Loucy (cell line): ENCODE measurements at regions not wholly inside any gene's neighbourhood (a gene's known extent, or its start where the extent isn't known, plus 50 kb on each side); places are given as distances from the start of the nearest gene placed in this dataset.

Source experiments
- H2AFZ ChIP-seq: fragments of 200-600 bp; sonication (generic); 2 replicates; pipeline ENCODE4 v1.6.0; 2016; ENCODE audit warnings: antibody characterized with exemption, mild to moderate bottlenecking, low read length, moderate library complexity
- H3F3A ChIP-seq: fragments of 200-600 bp; 2 replicates; pipeline ENCODE4 v1.6.0; 2016; ENCODE audit warnings: antibody characterized with exemption, low read depth, mild to moderate bottlenecking
- H3K27me3 ChIP-seq: fragments of 200-600 bp; sonication (generic); 2 replicates; pipeline ENCODE4 v1.6.1; 2014; ENCODE audit warnings: low read length, mild to moderate bottlenecking; ENCODE audit not compliant: insufficient read depth, poor library complexity, severe bottlenecking
- H3K36me3 ChIP-seq: fragments of 200-600 bp; sonication (generic); 2 replicates; pipeline ENCODE4 v1.6.1; 2016; ENCODE audit warnings: low read length; ENCODE audit not compliant: insufficient read depth
- H3K4me1 ChIP-seq: fragments of 200-600 bp; sonication (generic); 2 replicates; pipeline ENCODE4 v1.5.1; 2014; ENCODE audit warnings: low read length, mild to moderate bottlenecking; ENCODE audit not compliant: insufficient read depth, poor library complexity, severe bottlenecking
- H3K4me2 ChIP-seq: fragments of 200-600 bp; sonication (generic); 2 replicates; pipeline ENCODE4 v1.6.0; 2014; ENCODE audit warnings: antibody characterized with exemption, low read length, low read depth, mild to moderate bottlenecking; ENCODE audit not compliant: poor library complexity, severe bottlenecking
- H3K4me3 ChIP-seq: fragments of 200-600 bp; sonication (generic); 2 replicates; pipeline ENCODE4 v1.5.1; 2014; ENCODE audit warnings: low read length, mild to moderate bottlenecking, mixed read lengths; ENCODE audit not compliant: poor library complexity, severe bottlenecking
- H3K79me2 ChIP-seq: fragments of 200-600 bp; sonication (generic); 2 replicates; pipeline ENCODE4 v1.6.1; 2014; ENCODE audit warnings: low read length; ENCODE audit not compliant: insufficient read depth
- H3K9ac ChIP-seq: fragments of 200-600 bp; sonication (generic); 2 replicates; pipeline ENCODE4 v1.6.0; 2014; ENCODE audit warnings: mild to moderate bottlenecking, low read depth, low read length, moderate library complexity; ENCODE audit not compliant: poor library complexity, severe bottlenecking
- H3K9me2 ChIP-seq: fragments of 200-600 bp; sonication (generic); replicated peaks from 2 replicates; pipeline ENCODE4 v1.6.1; 2016; ENCODE audit warnings: low read depth, low read length, mixed read lengths
- H3K9me3 ChIP-seq: fragments of 200-600 bp; sonication (generic); 2 replicates; pipeline ENCODE4 v1.6.1; 2014; ENCODE audit warnings: mild to moderate bottlenecking, antibody characterized with exemption, low read length, low read depth; ENCODE audit not compliant: insufficient read depth
- H4K20me1 ChIP-seq: fragments of 200-600 bp; sonication (generic); 2 replicates; pipeline ENCODE4 v1.6.0; 2014; ENCODE audit warnings: antibody characterized with exemption, low read length, mild to moderate bottlenecking; ENCODE audit not compliant: insufficient read depth, poor library complexity, severe bottlenecking
- CTCF ChIP-seq: fragments of 200-600 bp; sonication (generic); conservative IDR thresholded peaks from 2 replicates; pipeline ENCODE4 v1.5.1; 2014; ENCODE audit warnings: mild to moderate bottlenecking, antibody characterized with exemption, low read length
- EZH2phosphoT487 ChIP-seq: fragments of 200-600 bp; IDR thresholded peaks from 2 replicates; pipeline ENCODE4 v1.6.1; 2018; ENCODE audit warnings: antibody characterized with exemption, mild to moderate bottlenecking, moderate library complexity, borderline replicate concordance

- no peak overlapping the region for H3K4me2 ChIP-seq
- H3K79me2 ChIP-seq = no peaks in the 10 kb centered on the region
- TF ChIP-seq EZH2phosphoT487 (no peak), CTCF (no peak)
- H3K9me2 ChIP-seq = no peaks in the 10 kb centered on the region
- no peak overlapping the region for H3K9ac ChIP-seq
- no peaks in the 10 kb centered on the region for H3K4me1 ChIP-seq
- no peaks in the 10 kb centered on the region for H3K9me3 ChIP-seq
- H3K27me3 ChIP-seq = no peaks in the 10 kb centered on the region
- H3K36me3 ChIP-seq = no peaks in the 10 kb centered on the region
- H3K4me3 ChIP-seq = no peak overlapping the region
- H4K20me1 ChIP-seq = no peaks in the 10 kb centered on the region
- H3F3A ChIP-seq = no peaks in the 10 kb centered on the region
- H2AFZ ChIP-seq = no peak overlapping the region
Observed at GRCh38 chr16:73480381-73480780, 432.5 kb upstream of the ZFHX3 start.

GRCh38 chr16:73473713-73474112 is 425.8 kb upstream of the ZFHX3 start:
- Histone ChIP-seq H3K9me3 (no peaks in the 10 kb centered on the region), H3K4me1 (no peaks in the 10 kb centered on the region), H3K36me3 (no peaks in the 10 kb centered on the region), H2AFZ (no peak overlapping the region), H3K9ac (no peak overlapping the region), H3K27me3 (no peaks in the 10 kb centered on the region), H3K79me2 (no peaks in the 10 kb centered on the region), H4K20me1 (no peaks in the 10 kb centered on the region), H3K9me2 (no peaks in the 10 kb centered on the region), H3K4me2 (no peak overlapping the region), H3F3A (no peaks in the 10 kb centered on the region), H3K4me3 (no peak overlapping the region)
- TF ChIP-seq CTCF = no peak
- no peak for TF ChIP-seq EZH2phosphoT487

DNA sequence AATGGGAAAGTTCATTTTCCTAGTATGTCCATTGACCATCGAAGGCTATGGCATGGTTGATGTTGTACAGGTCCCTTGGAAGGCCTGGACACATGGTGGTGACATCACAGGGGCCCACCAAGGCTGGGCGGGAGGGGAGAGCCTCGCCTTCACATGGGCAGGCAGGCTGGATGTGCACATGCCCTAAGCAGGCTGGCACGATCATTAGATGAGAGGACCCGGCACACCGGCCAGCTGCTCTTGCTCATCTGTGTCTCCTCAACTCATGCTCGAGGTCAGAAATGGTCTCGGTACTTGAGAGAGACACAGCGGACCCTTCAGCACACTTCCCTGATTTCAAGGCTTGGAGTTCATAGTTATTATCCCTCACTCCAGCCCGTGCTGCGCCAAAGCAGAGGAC is 416.9 kb upstream of the ZFHX3 start:
- no peaks in the 10 kb centered on the region for H3K9me2 ChIP-seq
- no peaks in the 10 kb centered on the region for H4K20me1 ChIP-seq
- no peaks in the 10 kb centered on the region for H3K27me3 ChIP-seq
- no peaks in the 10 kb centered on the region for H3K4me1 ChIP-seq
- no peaks in the 10 kb centered on the region for H3K79me2 ChIP-seq
- no peak overlapping the region for H3K4me3 ChIP-seq
- no peak overlapping the region for H3K9ac ChIP-seq
- H3K9me3 ChIP-seq = no peaks in the 10 kb centered on the region
- TF ChIP-seq EZH2phosphoT487 (no peak), CTCF (no peak)
- H3K4me2 ChIP-seq = no peak overlapping the region
- H3K36me3 ChIP-seq = no peaks in the 10 kb centered on the region
- no peak overlapping the region for H2AFZ ChIP-seq
- H3F3A ChIP-seq = no peaks in the 10 kb centered on the region
